Epithelial cell of esophagus (primary cell): ENCODE measurements at regions not wholly inside any gene's neighbourhood (a gene's known extent, or its start where the extent isn't known, plus 50 kb on each side); places are given as distances from the start of the nearest gene placed in this dataset.

Experiments
- DNase-seq: peaks from one replicate; pipeline ENCODE4 v3.0.0; 2010; ENCODE audit warnings: low read depth
- H3K4me3 ChIP-seq: 2 replicates; pipeline ENCODE4 v1.5.1; 2011; ENCODE audit warnings: mild to moderate bottlenecking, low read length, control low read depth
- TF ChIP-seq, protein P1 (sequence below): IDR thresholded peaks from 2 replicates; pipeline ENCODE4 v1.5.1; 2011; ENCODE audit warnings: low read depth, mild to moderate bottlenecking, low read length, control low read depth, inconsistent platforms; ENCODE audit not compliant: insufficient read depth; ENCODE audit errors: missing control alignments

DNA sequence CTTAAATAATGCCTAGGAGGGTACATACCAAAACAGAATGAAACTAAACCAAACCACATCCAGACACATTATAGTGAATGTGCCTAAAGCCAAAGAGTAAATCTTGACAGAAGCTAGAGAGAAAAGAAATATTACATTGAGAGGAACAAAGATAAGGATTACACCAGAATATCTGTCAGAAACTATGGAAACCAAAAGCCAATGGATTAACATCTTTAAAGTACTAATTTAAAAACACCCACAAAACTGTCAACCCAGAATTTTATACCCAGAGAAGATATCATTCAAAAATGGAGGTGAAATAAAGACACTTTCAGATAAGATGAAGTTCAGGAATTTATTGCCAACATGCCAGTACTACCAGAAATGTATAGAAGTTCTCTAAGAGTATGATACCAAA lies 198.5 kb upstream of the ZEB2 start:
- DNase-seq = no peak
- TF ChIP-seq, protein P1, sequence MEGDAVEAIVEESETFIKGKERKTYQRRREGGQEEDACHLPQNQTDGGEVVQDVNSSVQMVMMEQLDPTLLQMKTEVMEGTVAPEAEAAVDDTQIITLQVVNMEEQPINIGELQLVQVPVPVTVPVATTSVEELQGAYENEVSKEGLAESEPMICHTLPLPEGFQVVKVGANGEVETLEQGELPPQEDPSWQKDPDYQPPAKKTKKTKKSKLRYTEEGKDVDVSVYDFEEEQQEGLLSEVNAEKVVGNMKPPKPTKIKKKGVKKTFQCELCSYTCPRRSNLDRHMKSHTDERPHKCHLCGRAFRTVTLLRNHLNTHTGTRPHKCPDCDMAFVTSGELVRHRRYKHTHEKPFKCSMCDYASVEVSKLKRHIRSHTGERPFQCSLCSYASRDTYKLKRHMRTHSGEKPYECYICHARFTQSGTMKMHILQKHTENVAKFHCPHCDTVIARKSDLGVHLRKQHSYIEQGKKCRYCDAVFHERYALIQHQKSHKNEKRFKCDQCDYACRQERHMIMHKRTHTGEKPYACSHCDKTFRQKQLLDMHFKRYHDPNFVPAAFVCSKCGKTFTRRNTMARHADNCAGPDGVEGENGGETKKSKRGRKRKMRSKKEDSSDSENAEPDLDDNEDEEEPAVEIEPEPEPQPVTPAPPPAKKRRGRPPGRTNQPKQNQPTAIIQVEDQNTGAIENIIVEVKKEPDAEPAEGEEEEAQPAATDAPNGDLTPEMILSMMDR = no peak
- H3K4me3 ChIP-seq = no peak overlapping the region

GRCh38 chr2:144715992-144716391 lies 196.1 kb upstream of the ZEB2 start:
- H3K4me3 ChIP-seq = no peak overlapping the region
- no peak for DNase-seq
- TF ChIP-seq, protein P1 = no peak

DNA sequence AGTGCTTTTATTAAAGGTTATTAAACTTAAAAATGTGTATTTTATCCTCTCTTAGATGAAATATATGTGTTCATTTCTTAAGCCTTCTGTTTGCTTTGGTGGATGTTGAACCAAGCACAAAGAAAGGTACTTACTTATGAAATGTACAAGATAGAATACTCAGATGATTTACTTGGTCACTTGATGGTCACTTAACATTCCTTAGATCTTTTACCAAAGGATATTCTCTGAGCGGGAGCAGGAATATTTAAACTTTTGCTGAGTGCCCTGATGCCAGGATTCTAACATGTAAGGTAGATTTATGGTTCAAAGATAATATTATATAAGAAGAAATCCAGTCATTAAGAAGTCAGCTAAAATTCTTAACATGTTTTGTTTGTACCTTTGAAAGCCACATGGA lies 193.5 kb upstream of the ZEB2 start:
- H3K4me3 ChIP-seq = no peak overlapping the region
- no peak for DNase-seq
- TF ChIP-seq, protein P1 = no peak

DNA sequence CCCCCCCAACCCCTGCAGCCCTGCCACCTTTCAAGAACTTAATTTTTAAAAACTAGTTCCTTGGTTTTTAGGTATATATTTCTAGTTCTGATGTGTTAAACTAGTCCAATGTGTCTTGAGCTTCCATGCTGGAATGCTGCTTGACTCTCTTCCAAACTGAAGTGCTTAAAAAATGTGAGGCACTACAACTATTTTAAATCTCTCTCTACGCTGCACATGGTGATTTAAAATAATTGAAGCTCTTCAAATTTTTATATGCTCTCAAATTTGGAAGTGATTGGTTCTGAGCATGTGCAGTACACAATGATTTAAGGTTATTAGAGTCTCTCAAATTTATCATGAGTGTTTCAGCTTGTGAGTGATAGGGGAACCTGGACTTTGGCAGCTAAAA lies 192.6 kb upstream of the ZEB2 start:
- no peak for DNase-seq
- TF ChIP-seq, protein P1 = no peak
- no peak overlapping the region for H3K4me3 ChIP-seq

DNA sequence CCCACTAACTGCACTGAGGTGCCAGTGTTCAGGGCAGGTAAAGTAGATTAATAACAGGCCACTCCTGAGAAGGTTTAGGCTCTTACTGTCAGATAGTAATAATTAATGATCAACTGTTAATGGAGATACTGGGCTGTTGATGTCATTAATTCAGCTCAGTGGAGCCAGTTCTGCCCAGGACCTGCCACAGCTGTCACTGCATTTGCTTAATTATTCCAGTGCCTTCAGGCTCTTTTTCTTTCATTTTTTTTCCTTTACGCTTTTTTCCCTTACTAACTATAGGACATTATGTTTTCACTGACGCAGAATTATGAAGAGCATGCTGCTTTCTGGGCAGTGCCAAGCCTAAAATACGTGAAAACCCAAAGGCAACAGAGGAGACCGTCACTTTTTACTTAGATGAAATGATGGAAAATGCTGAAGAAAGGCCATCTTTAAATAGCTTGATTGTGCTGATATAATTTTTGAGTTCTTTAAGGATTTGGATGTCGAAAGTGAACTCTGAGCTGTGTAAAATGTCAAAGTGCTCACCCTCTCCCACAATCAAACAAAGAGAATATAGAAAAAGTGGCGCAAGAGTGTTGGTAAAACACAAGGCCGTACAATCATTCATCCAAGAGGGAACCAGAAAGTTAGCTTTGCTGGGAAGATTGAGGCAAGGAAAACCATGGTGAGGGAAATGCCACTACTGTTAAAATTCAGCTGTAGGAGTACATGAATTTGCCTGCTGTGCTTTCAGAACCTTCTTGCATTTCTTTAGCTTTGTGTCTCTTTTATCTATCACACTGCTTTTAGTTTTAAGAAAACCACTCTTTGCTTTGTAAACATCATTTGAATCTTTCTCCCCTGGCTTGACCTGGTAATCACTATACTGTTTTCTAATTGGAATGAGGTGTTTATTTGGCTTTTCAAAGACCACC lies 192.0 kb upstream of the ZEB2 start:
- no peak overlapping the region for H3K4me3 ChIP-seq
- TF ChIP-seq, protein P1 = no peak
- DNase-seq = no peak

- DNase-seq = no peak
- no peak overlapping the region for H3K4me3 ChIP-seq
- TF ChIP-seq, protein P1 = no peak
Observed at GRCh38 chr2:144711084-144711483, 191.2 kb upstream of the ZEB2 start.

DNA sequence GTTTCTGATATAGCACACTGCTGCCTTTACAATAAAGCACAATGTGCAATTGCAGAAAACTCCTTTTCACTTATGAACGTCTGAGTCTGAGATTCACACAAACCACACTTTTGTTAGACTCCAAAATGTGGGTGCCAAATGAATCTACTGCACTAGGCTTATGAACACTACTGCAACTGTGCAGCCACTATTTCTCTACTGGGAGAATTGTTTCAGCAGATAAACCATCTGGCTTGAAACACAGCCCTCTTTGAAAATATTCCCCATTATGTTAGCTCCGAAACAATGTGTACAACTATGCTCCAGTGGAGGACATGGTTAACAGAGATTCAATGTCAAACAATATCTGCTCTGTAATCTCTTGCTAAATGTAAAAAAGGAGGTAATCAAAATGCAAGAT lies 188.7 kb upstream of the ZEB2 start:
- TF ChIP-seq, protein P1 = no peak
- no peak overlapping the region for H3K4me3 ChIP-seq
- DNase-seq = no peak
